COLO668 (cell line): ENCODE measurements at regions not wholly inside any gene's neighbourhood (a gene's known extent, or its start where the extent isn't known, plus 50 kb on each side); places are given as distances from the start of the nearest gene placed in this dataset.
"Not testable (repeated sequence)": the region's sequence is repeated elsewhere in the genome, so short reads cannot be mapped to it uniquely, and the experiment has no call there.

Source experiments
- DNase-seq: peaks from one replicate; lab custom pipeline; 2025; ENCODE audit not compliant: unreplicated experiment; lab: John Stamatoyannopoulos, UW

GRCh38 chr1:148361427-148362215 is 121.5 kb downstream of the PPIAL4G start:
- peak; percentile 95 for DNase-seq

GRCh38 chr1:148357037-148357436 is 126.1 kb downstream of the PPIAL4G start:
- DNase-seq, result no peak

GRCh38 chr1:148355976-148356375 is 127.1 kb downstream of the PPIAL4G start:
- DNase-seq, result no peak

- DNase-seq, result no peak
These were observed 128.2 kb downstream of the PPIAL4G start for GRCh38 chr1:148354913-148355308.

GRCh38 chr1:148354284-148354912 is 128.7 kb downstream of the PPIAL4G start:
- DNase-seq, result no peak

GRCh38 chr1:148353461-148354283 is 129.4 kb downstream of the PPIAL4G start:
- no peak for DNase-seq

GRCh38 chr1:148352470-148353053 is 130.5 kb downstream of the PPIAL4G start:
- DNase-seq, result no peak

- no peak for DNase-seq
These were observed 135.3 kb downstream of the PPIAL4G start for GRCh38 chr1:148347781-148348180.

- DNase-seq, result not testable (repeated sequence)
These were observed 137.4 kb downstream of the PPIAL4G start for GRCh38 chr1:148345659-148346151.

GRCh38 chr1:148344651-148345050 is 138.5 kb downstream of the PPIAL4G start:
- DNase-seq, result not testable (repeated sequence)

- not testable (repeated sequence) for DNase-seq
These were observed 141.4 kb downstream of the PPIAL4G start for GRCh38 chr1:148341729-148342128.

- DNase-seq, result not testable (repeated sequence)
These were observed 146.8 kb downstream of the PPIAL4G start for GRCh38 chr1:148336121-148336918.

GRCh38 chr1:148334339-148335130 is 148.6 kb downstream of the PPIAL4G start:
- peak; percentile 92 for DNase-seq

GRCh38 chr1:148333875-148334338 is 149.2 kb downstream of the PPIAL4G start:
- no peak for DNase-seq

- DNase-seq, result no peak
These were observed 154.2 kb downstream of the PPIAL4G start for GRCh38 chr1:148328884-148329283.

GRCh38 chr1:148325031-148325430 is 158.1 kb downstream of the PPIAL4G start:
- not testable (repeated sequence) for DNase-seq

- not testable (repeated sequence) for DNase-seq
These were observed 158.6 kb downstream of the PPIAL4G start for GRCh38 chr1:148324465-148324864.

- not testable (repeated sequence) for DNase-seq
These were observed 163.0 kb downstream of the PPIAL4G start for GRCh38 chr1:148320079-148320478.

- no peak for DNase-seq
These were observed 164.2 kb downstream of the PPIAL4G start for GRCh38 chr1:148318904-148319242.
